GM23248 (cell line): ENCODE measurements at regions not wholly inside any gene's neighbourhood (a gene's known extent, or its start where the extent isn't known, plus 50 kb on each side); places are given as distances from the start of the nearest gene placed in this dataset.

Source experiments
- DNase-seq: peaks from one replicate; pipeline ENCODE4 v3.0.0-alpha.2; 2015
- H2AFZ ChIP-seq: fragments of 200-600 bp; sonication (generic); 2 replicates; pipeline ENCODE4 v1.6.1; 2016; ENCODE audit warnings: antibody characterized with exemption
- H3F3A ChIP-seq: fragments of 200-600 bp; sonication (generic); 2 replicates; pipeline ENCODE4 v1.6.1; 2016; ENCODE audit warnings: mild to moderate bottlenecking, antibody characterized with exemption, mixed run types; ENCODE audit not compliant: insufficient read depth
- H3K27ac ChIP-seq: fragments of 200-600 bp; sonication (generic); 2 replicates; pipeline ENCODE4 v1.5.1; 2016; ENCODE audit warnings: mild to moderate bottlenecking
- H3K27me3 ChIP-seq: fragments of 200-600 bp; sonication (generic); replicated peaks from 2 replicates; pipeline ENCODE4 v1.6.1; 2016; ENCODE audit warnings: mild to moderate bottlenecking; ENCODE audit not compliant: insufficient read depth
- H3K36me3 ChIP-seq: fragments of 200-600 bp; sonication (generic); 2 replicates; pipeline ENCODE4 v1.6.1; 2016; ENCODE audit warnings: low read depth, mild to moderate bottlenecking
- H3K4me1 ChIP-seq: fragments of 200-600 bp; sonication (generic); 2 replicates; pipeline ENCODE4 v1.6.1; 2016; ENCODE audit warnings: mild to moderate bottlenecking; ENCODE audit not compliant: insufficient read depth
- H3K4me2 ChIP-seq: fragments of 200-600 bp; sonication (generic); one replicate; pipeline ENCODE4 v1.6.1; 2016; ENCODE audit warnings: mild to moderate bottlenecking; ENCODE audit not compliant: unreplicated experiment
- H3K4me3 ChIP-seq: fragments of 200-600 bp; sonication (generic); 2 replicates; pipeline ENCODE4 v1.5.1; 2016; ENCODE audit warnings: mild to moderate bottlenecking
- H3K79me2 ChIP-seq: fragments of 200-600 bp; sonication (generic); 2 replicates; pipeline ENCODE4 v1.6.1; 2016; ENCODE audit warnings: mild to moderate bottlenecking; ENCODE audit not compliant: insufficient read depth
- H3K9ac ChIP-seq: fragments of 200-600 bp; sonication (generic); 2 replicates; pipeline ENCODE4 v1.6.1; 2016; ENCODE audit warnings: mild to moderate bottlenecking
- H3K9me2 ChIP-seq: fragments of 200-600 bp; sonication (generic); 2 replicates; pipeline ENCODE4 v1.6.1; 2016; ENCODE audit warnings: mixed run types, mild to moderate bottlenecking, moderate library complexity; ENCODE audit not compliant: insufficient read depth
- H3K9me3 ChIP-seq: fragments of 200-600 bp; sonication (generic); one replicate; pipeline ENCODE4 v1.6.1; 2017; ENCODE audit warnings: low read depth
- H4K20me1 ChIP-seq: fragments of 200-600 bp; sonication (generic); 2 replicates; pipeline ENCODE4 v1.6.0; 2016; ENCODE audit not compliant: insufficient read depth
- EZH2 ChIP-seq: fragments of 200-600 bp; sonication (generic); IDR thresholded peaks from 2 replicates; pipeline ENCODE4 v1.6.1; 2018; ENCODE audit warnings: antibody characterized with exemption, mild to moderate bottlenecking; ENCODE audit not compliant: insufficient read depth, poor library complexity, severe bottlenecking
- EZH2phosphoT487 ChIP-seq: fragments of 200-600 bp; sonication (generic); IDR thresholded peaks from 2 replicates; pipeline ENCODE4 v1.6.1; 2018; ENCODE audit warnings: antibody characterized with exemption, moderate library complexity, mild to moderate bottlenecking, low read depth; ENCODE audit not compliant: insufficient read depth
- whole genome bisulfite sequencing, 2 experiments: methylation state at CpG; one replicate each; pipeline ENCODE4 v1.1.6; 2015 to 2017; ENCODE audit warnings: low lambda C conversion rate in 2 of 2, low coverage in 1 of 2; ENCODE audit errors: missing lambda C conversion rate in 2 of 2; 5-methylcytosine and 5-hydroxymethylcytosine counted together
- in situ Hi-C: fragments of 300-500 bp; cut with MboI; formaldehyde crosslinking; loops from 2 replicates; pipeline ENCODE4 v1.15.0; 2020

- Histone ChIP-seq H2AFZ (no peak overlapping the region), H4K20me1 (no peaks in the 10 kb centered on the region), H3K27me3 (no peaks in the 10 kb centered on the region), H3K27ac (no peak overlapping the region), H3F3A (no peaks in the 10 kb centered on the region), H3K36me3 (no peaks in the 10 kb centered on the region), H3K79me2 (no peaks in the 10 kb centered on the region), H3K4me3 (no peak overlapping the region), H3K4me2 (no peak overlapping the region), H3K9ac (no peak overlapping the region), H3K9me2 (no peaks in the 10 kb centered on the region), H3K4me1 (0 out of 2 replicates have a peak, but pooled peaks cover 7% of the 10 kb centered on the region), H3K9me3 (no peaks in the 10 kb centered on the region)
- DNase-seq = no peak
- TF ChIP-seq EZH2 (no peak), EZH2phosphoT487 (no peak)
- in situ Hi-C loops = no loop called here
- WGBS, 2 experiments = 90 to 92% methylated on average over 5 of the region's 5 CpGs
Measured at GRCh38 chr16:65523283-65523944, 401.6 kb upstream of the CDH11 start.

GRCh38 chr16:65522412-65522811 is 400.5 kb upstream of the CDH11 start:
- DNase-seq = no peak
- no peak overlapping the region for H3K9ac ChIP-seq
- in situ Hi-C loops = no loop called here
- no peaks in the 10 kb centered on the region for H3K9me2 ChIP-seq
- no peak overlapping the region for H3K4me3 ChIP-seq
- no peak overlapping the region for H3K27ac ChIP-seq
- no peaks in the 10 kb centered on the region for H3K9me3 ChIP-seq
- H3K4me1 ChIP-seq = 0 out of 2 replicates have a peak, but pooled peaks cover 7% of the 10 kb centered on the region
- no peaks in the 10 kb centered on the region for H3K79me2 ChIP-seq
- H3K4me2 ChIP-seq = no peak overlapping the region
- TF ChIP-seq EZH2 = no peak
- no peak for TF ChIP-seq EZH2phosphoT487
- H4K20me1 ChIP-seq = no peaks in the 10 kb centered on the region
- 92 to 98% methylated on average over 7 of the region's 7 CpGs for WGBS, 2 experiments
- no peaks in the 10 kb centered on the region for H3K36me3 ChIP-seq
- H2AFZ ChIP-seq = peak overlapping the region; percentile 88; the same call in 1 of the 2 replicates
- no peaks in the 10 kb centered on the region for H3K27me3 ChIP-seq
- H3F3A ChIP-seq = no peaks in the 10 kb centered on the region

- H3F3A ChIP-seq = no peaks in the 10 kb centered on the region
- no peak overlapping the region for H3K4me3 ChIP-seq
- in situ Hi-C loops = no loop called here
- peak overlapping the region; percentile 37; the same call in 1 of the 2 replicates for H3K9ac ChIP-seq
- H3K27me3 ChIP-seq = no peaks in the 10 kb centered on the region
- DNase-seq = no peak
- TF ChIP-seq EZH2phosphoT487 (no peak), EZH2 (no peak)
- H3K27ac ChIP-seq = no peak overlapping the region
- no peaks in the 10 kb centered on the region for H3K79me2 ChIP-seq
- 20 to 25% methylated on average over 10 of the region's 10 CpGs for WGBS, 2 experiments
- no peaks in the 10 kb centered on the region for H4K20me1 ChIP-seq
- peak overlapping the region; percentile 7 for H3K4me2 ChIP-seq
- no peaks in the 10 kb centered on the region for H3K9me3 ChIP-seq
- peak overlapping the region; percentile 88 for H2AFZ ChIP-seq
- H3K36me3 ChIP-seq = no peaks in the 10 kb centered on the region
- no peaks in the 10 kb centered on the region for H3K9me2 ChIP-seq
- 0 out of 2 replicates have a peak, but pooled peaks cover 7% of the 10 kb centered on the region for H3K4me1 ChIP-seq
Measured at GRCh38 chr16:65521633-65522328, 399.9 kb upstream of the CDH11 start.

DNA sequence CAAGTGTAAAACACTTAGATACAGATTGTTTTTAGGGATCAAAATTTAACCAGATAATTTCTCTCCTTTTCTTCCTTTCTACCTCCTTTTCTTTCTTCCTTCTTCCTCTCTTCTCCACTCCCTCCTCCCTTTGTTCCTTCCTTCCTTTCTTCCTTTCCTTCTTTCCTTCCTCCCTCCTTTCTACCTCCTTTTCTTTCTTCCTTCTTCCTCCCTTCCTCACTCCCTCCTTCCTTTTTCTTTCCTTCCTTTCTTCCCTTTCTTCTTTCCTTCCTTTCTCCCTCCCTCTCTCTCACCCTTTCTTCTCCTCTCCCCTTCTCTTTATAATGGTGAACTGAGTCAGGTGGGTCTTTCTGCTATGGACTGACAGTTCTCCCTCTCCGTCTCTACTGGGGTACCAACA is 397.5 kb upstream of the CDH11 start:
- no peaks in the 10 kb centered on the region for H3F3A ChIP-seq
- 91% methylated on average over 1 of the region's 1 CpG for WGBS, 2 experiments
- in situ Hi-C loops = no loop called here

More for the DNA sequence above, 397.5 kb upstream of the CDH11 start:
- Histone ChIP-seq H3K27ac (no peak overlapping the region), H3K9me2 (no peaks in the 10 kb centered on the region), H3K4me1 (no peaks in the 10 kb centered on the region), H2AFZ (no peak overlapping the region), H3K4me3 (no peak overlapping the region), H4K20me1 (no peaks in the 10 kb centered on the region), H3K4me2 (no peak overlapping the region), H3K9ac (no peak overlapping the region), H3K79me2 (no peaks in the 10 kb centered on the region), H3K9me3 (no peaks in the 10 kb centered on the region), H3K27me3 (no peaks in the 10 kb centered on the region), H3K36me3 (no peaks in the 10 kb centered on the region)
- TF ChIP-seq EZH2 (no peak), EZH2phosphoT487 (no peak)
- no peak for DNase-seq
